Activated CD4-positive, alpha-beta T cell treated with anti-CD3 and anti-CD28 coated beads, Interleukin-2, amount 50 U/mL, for 1 hour (primary cell): ENCODE measurements at regions not wholly inside any gene's neighbourhood (a gene's known extent, or its start where the extent isn't known, plus 50 kb on each side); places are given as distances from the start of the nearest gene placed in this dataset.

Source experiments
- DNase-seq: peaks from one replicate; pipeline ENCODE4 v3.0.0-alpha.2; 2020

- DNase-seq = no peak
Observed at GRCh38 chr6:148069256-148069655, 273.4 kb upstream of the SASH1 start.

DNA sequence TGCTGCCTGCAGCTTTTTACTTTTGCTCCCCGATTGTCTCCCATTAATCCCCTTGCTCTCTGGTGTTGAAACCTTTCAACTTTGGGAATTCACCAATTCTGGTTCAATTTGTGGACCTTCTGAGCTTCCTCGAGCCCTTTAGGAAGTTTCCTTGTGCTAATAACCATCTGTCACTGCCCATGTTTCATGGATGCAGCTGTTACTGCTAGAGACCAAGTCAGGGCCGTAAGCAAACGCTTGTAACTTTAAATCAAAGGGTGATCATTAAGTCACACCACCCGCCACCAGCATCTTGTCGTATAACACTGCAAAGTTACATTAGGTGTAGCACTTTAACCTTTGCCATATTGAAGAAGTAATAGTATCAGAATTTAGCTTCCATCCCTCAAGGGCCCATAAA is 268.3 kb upstream of the SASH1 start:
- no peak for DNase-seq

DNA sequence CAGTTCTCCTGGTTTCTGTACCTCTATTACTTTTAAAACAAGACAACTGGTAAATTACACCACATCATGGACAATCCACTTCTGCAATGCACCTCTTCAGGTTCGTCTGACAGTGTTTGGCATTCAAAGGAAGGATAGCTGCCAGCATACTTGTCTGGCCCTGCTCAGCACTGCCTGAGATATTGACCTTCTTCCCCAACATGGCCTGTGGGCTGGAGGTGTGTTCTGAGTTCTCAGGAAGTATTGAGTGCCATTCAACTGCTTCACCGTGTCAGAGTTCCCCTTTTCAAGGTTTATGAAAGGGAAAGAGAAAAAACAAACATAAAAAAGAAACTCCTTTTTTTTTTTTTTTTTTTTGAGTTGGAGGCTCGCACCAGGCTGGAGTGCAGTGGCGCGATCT is 267.9 kb upstream of the SASH1 start:
- DNase-seq = no peak

DNA sequence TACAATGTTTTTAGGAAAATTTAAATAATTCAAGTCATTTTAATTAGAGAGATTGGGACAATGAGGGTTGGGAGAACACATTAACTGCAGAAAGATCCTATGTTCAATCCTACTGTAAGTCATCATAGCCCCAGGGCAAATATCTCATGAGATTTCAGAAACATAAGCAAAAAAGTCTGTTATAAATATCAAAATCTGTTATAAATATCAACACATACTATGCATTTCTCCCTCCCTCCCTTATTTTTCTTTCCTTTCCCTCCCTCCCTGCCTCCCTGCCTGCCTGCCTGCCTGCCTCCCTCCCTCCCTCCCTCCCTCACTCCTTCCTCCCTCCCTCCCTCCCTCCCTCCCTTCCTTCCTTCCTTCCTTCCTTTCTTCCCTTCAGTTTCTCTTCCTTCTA is 267.3 kb upstream of the SASH1 start:
- DNase-seq = no peak

DNA sequence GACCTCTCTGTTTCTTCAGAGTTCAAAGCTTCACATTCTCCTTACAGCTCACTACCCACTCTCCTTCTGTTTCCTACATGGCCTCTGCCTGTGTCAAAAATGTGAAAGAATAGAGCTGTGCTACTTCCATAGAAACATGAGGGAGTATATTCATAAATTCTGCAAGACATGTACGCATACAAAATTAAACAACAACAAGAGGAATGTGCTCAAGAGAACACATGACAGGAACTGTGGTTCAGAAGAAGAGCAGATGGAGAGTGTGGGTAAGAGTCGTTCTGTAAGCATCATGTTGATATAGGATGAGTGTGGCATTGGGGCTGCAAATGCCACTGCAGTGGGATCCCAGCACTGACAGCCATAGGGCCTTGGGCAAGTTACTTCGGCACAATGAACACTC is 266.6 kb upstream of the SASH1 start:
- no peak for DNase-seq

DNA sequence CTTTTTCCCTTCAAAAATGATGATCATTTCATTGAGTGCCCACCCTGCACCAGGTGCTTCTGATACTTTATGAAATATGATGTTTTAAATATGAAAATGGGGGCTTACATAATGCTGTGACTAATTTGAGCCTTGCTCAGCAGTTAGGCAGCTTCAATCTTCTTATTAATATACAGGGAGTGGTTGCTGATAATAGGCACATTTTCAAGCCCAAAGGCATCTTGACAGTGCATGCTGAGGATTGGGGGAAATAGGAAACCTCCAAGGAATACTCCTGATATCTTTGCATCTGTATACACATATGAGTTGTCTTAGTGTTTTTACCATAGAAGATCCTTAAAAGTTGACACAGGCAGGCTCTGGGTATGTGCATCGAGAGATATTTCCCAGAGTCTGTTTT is 262.3 kb upstream of the SASH1 start:
- DNase-seq = no peak

DNA sequence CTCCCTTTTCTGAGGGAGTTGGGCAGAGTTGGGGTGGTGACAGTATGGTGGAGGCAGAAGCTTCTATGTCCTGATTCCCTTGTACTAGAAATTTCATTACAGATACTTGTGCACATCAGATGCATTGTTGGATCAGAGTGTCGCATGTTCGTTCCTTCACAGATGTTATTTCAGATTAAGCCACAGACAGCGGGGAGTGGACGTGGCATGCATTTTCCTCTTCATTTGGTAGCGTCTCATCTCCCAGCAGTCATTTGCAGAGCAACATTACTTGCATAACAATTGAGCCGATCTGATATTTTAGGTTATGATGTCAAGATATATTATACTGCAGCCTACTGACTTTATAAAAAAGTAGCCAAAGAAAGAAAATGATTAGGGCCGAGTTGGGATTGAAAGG is 261.6 kb upstream of the SASH1 start:
- no peak for DNase-seq

GRCh38 chr6:148082044-148082443 is 260.6 kb upstream of the SASH1 start:
- no peak for DNase-seq

GRCh38 chr6:148082696-148083095 is 259.9 kb upstream of the SASH1 start:
- no peak for DNase-seq

DNA sequence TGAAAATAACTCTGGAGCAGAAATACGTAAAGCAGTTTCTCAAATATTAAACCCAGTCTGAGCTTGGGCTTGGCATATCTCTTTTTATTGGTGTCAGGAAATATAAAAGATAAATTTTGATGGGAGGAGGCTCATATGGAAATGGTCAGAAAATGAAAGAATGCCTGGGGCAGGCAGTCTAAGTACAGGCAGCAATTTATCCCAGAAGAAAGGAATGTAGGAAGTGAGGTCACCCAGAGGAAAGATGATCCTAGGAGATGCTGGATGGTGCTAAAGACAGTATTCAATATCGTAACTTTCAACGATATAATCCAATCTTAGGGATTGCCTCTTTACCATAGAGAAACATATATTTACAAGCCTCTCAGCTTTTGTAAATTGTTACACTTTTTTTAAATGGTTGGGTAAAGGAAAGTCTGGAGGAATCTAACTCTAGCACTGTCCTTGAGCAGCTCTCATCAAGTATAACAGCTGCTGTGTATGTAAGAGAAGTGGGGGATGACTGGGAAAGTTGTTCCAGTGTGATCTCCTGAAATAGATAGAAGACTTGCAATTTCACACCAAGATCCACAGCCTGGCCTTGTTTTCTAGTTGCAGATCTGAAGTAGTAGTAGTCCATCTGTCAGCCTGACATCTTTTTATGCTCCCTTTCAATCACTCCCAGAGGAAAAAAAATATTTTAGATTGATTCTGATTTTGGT is 256.9 kb upstream of the SASH1 start:
- DNase-seq = no peak

- DNase-seq = no peak
Observed at GRCh38 chr6:148086386-148086785, 256.3 kb upstream of the SASH1 start.

DNA sequence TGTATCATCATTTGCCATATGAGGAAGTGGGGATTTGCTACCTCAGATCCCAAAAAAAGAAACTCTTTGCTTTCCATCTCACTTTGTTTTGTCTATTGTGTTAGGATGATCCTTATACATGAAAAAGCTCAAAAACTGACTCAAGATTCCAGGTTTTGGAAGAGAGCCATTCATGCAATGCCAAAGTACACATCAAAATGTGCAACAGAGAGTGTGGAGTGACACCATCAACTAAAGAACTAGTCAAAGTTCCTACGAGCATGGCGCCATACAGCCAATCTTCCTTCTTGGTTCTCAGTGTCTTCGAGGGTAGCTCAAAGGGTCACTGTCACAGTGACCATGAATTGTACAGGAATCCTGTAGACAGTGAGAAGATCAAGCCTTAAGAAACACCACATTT is 255.8 kb upstream of the SASH1 start:
- DNase-seq = no peak

DNA sequence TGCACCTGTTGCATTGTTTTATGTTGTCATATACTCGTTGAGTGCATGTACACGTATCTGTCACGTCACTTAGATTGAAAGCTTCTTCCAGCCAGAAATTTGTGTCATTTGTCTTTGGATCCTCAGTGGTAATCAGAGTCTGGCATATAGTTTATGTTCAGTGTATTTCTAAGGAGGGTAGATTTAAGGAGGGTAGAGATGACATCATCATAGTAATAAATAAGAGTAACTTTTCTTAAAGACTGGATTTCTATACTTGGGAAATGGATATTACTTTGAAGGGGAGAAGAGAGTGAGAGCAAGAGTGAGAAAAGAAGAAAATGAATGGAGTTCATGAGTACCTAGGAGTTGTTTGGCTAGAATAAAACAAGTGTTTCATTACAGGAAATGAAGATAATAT is 255.0 kb upstream of the SASH1 start:
- DNase-seq = no peak

DNA sequence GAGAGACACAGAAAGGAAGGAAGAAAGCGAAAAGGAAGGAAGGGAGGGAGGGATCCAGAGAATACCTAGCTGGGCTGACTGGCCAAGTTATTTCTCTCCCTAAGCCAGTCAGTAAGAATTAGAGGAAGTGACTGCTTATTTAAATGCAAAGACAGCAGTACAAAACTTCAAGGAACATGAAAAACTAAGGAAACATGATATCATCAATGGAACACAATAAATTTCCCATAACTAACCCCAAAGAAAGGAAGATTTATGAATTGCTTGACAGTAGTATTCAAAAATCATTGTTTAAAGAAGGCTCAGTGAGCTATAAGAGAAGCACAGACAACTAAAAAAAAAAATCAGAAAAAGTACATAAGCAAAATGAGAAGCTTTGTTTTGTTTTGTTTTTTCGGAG is 252.3 kb upstream of the SASH1 start:
- no peak for DNase-seq

GRCh38 chr6:148091394-148091793 is 251.2 kb upstream of the SASH1 start:
- DNase-seq = no peak

DNA sequence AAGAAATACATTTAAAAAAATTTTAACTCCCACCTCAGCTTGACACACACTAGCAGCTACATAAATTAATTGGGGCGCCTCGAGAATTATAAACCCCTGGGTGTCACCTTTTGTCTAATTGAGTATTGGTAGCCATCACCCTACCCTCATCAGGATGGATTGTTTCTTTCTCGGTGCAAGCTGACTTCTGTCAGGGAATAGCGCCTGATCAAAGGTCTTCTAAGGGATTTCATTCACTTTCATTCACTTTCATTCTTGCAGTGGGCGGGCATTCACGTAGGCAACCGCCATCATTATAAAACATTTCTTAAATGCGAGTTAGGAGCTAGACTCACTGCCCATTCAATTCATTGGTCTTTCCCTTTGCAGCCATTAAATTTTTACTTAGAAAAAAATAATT is 239.2 kb upstream of the SASH1 start:
- DNase-seq = no peak

DNA sequence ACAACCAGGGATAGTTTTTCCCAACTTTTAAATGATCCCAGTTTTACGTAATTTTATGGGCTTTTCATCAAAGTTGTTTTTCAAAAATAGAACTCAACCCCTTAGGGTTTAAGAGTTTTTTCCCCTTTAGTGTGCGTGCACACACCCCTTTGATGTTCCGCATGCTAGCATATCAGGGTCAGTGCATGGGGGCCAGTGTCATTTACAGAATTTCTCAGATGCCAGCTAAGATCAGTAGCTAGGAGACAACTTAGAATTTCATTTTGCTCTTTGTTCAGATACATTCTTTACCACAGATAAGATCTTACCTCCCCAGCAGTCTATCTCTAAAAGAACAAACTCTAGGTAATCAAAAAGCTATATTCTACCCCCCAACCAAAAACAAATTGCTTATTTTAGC is 238.5 kb upstream of the SASH1 start:
- no peak for DNase-seq

- no peak for DNase-seq
Observed at GRCh38 chr6:148105695-148106094, 236.9 kb upstream of the SASH1 start.

GRCh38 chr6:148107911-148108310 is 234.7 kb upstream of the SASH1 start:
- no peak for DNase-seq

DNA sequence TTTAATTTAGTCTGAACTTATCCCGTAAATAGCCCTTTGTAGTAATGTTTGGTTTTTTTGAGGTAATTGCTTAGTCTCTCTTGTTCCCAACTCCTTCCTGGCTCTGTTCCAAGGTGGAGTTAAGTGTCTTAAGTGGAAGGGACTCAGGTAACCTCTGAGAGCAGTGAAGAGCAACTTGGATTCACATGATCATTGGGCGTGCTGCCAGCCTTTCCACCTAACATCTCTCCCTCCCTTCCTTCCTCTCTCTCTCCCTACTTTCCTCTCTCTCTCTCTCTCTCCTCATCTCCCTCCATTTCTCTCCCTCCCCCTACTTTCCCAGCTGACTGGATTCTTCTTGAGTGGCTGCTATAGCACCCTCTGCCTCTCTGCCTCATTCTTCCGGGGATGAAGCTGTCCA is 232.9 kb upstream of the SASH1 start:
- no peak for DNase-seq

- no peak for DNase-seq
Observed at GRCh38 chr6:148110925-148111324, 231.7 kb upstream of the SASH1 start.

GRCh38 chr6:148112851-148113319 is 229.8 kb upstream of the SASH1 start:
- DNase-seq = no peak

GRCh38 chr6:148116001-148116400 is 226.6 kb upstream of the SASH1 start:
- no peak for DNase-seq

GRCh38 chr6:148118244-148118643 is 224.4 kb upstream of the SASH1 start:
- DNase-seq = no peak

DNA sequence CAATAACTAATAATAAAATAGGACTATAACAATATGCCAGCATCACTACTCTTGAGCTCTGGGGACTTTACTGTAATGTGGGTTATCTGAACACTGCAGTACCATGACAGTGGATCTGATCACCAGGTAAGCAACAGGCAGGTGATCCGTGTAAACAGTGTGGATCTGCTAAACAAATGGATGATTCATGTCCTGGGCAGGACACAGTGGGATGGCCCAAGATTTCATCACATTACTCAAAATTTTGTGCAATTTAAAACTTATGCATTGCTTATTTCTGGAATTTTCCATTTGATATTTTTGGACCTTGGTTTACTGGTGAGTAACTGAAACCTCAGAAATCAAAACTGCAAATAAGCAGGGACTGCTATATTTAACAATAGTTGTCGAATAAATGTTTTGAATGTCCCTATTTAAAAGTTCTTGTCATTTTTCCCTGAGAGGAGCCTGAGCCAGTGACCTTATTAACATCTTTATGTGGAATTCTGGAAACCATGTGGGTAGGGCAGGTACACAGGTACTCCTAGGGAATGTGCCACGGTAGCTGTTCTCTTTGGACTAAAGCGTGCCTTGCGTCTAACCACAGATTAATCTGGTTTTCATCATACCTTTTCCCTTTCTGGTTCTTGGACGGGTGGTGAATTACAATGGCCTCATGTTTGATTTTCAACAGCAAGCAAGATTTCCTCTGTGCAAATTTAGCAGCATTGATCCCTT is 214.5 kb upstream of the SASH1 start:
- no peak for DNase-seq
